Activated naive CD8-positive, alpha-beta T cell treated with anti-CD3 and anti-CD28 coated beads for 36 hours (primary cell): ENCODE measurements at regions not wholly inside any gene's neighbourhood (a gene's known extent, or its start where the extent isn't known, plus 50 kb on each side); places are given as distances from the start of the nearest gene placed in this dataset.

Experiments used
- DNase-seq: peaks from one replicate; pipeline ENCODE4 v3.0.0; 2021
- H3K27ac Mint-ChIP-seq: one replicate; pipeline ENCODE4 v1.8.0; 2022; ENCODE audit warnings: mild to moderate bottlenecking, moderate library complexity, mixed read lengths
- H3K27me3 Mint-ChIP-seq: one replicate; pipeline ENCODE4 v1.8.0; 2022; ENCODE audit warnings: mild to moderate bottlenecking, mixed read lengths
- H3K36me3 Mint-ChIP-seq: one replicate; pipeline ENCODE4 v1.8.0; 2021; ENCODE audit warnings: mild to moderate bottlenecking, mixed read lengths
- H3K4me1 Mint-ChIP-seq: one replicate; pipeline ENCODE4 v1.8.0; 2021; ENCODE audit warnings: mixed read lengths
- H3K4me3 Mint-ChIP-seq: one replicate; pipeline ENCODE4 v1.8.0; 2022; ENCODE audit warnings: mild to moderate bottlenecking, moderate library complexity, mixed read lengths
- H3K9me3 Mint-ChIP-seq: one replicate; pipeline ENCODE4 v1.8.0; 2022; ENCODE audit warnings: mixed read lengths

GRCh38 chr5:34525761-34526160, 130.4 kb upstream of the RAI14 start:
- Mint-ChIP-seq H3K4me1 (peaks cover 2% of the 10 kb centered on the region), H3K27me3 (no peaks in the 10 kb centered on the region), H3K27ac (no peak overlapping the region), H3K9me3 (no peaks in the 10 kb centered on the region), H3K4me3 (no peak overlapping the region), H3K36me3 (no peaks in the 10 kb centered on the region)
- DNase-seq = no peak

DNA sequence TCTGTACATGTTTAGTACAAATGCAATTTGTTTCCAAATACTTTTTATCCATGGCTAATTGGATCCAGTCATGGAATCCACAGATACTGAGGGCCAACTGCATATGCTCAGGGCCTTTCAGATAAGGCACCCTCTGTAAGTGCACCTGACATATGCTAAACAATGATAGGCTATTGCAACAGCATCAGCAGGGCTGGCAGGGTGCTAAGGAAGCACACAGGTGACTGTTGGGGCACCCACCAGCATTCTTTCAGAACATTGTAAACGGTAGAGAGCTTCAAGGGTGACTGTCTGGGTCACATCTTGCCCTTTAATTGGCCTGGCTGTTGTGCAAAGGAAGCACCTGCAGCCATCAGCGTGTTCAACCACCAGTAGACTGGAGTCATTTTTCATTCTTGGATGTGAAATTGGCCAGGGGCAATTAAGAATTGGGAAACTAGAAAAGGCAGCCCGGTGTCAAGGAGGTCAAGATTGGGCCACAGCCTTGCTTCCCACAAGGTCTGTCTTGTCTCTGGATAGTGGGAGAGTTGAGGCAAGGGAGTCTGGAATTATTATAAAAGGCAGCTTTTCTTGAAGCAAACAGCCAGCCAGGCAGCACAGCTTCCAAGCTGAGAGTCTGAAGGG, 129.3 kb upstream of the RAI14 start:
- Mint-ChIP-seq H3K27ac (no peak overlapping the region), H3K9me3 (no peaks in the 10 kb centered on the region), H3K27me3 (no peaks in the 10 kb centered on the region), H3K4me3 (no peak overlapping the region), H3K4me1 (peaks cover 2% of the 10 kb centered on the region), H3K36me3 (no peaks in the 10 kb centered on the region)
- no peak for DNase-seq

GRCh38 chr5:34529581-34530331, 126.4 kb upstream of the RAI14 start:
- no peaks in the 10 kb centered on the region for H3K27me3 Mint-ChIP-seq
- H3K36me3 Mint-ChIP-seq = no peaks in the 10 kb centered on the region
- no peak for DNase-seq
- no peak overlapping the region for H3K4me3 Mint-ChIP-seq
- H3K4me1 Mint-ChIP-seq = peaks cover 12% of the 10 kb centered on the region
- no peak overlapping the region for H3K27ac Mint-ChIP-seq
- no peaks in the 10 kb centered on the region for H3K9me3 Mint-ChIP-seq

DNA sequence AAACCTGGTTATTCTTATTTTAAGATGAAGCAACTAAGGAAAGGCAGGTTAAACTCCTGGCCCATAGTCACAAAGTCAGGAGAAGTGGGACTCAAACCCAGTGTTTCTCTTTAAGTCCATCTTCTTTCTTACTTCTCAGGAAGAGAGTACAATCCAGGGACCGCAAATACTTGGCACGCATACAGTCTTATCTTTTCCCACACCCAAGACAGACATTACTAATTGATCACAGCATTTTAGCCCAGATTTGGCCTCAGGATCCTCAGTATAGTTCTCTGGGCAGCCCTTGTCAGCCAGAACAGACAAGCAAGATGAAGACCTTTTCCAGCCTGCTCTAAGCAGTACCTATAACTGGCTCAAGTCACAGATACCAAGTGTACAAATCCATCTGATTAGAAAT, 125.5 kb upstream of the RAI14 start:
- Mint-ChIP-seq H3K9me3 (no peaks in the 10 kb centered on the region), H3K4me3 (no peak overlapping the region), H3K4me1 (peaks cover 16% of the 10 kb centered on the region), H3K36me3 (no peaks in the 10 kb centered on the region), H3K27me3 (no peaks in the 10 kb centered on the region), H3K27ac (no peak overlapping the region)
- DNase-seq = no peak

DNA sequence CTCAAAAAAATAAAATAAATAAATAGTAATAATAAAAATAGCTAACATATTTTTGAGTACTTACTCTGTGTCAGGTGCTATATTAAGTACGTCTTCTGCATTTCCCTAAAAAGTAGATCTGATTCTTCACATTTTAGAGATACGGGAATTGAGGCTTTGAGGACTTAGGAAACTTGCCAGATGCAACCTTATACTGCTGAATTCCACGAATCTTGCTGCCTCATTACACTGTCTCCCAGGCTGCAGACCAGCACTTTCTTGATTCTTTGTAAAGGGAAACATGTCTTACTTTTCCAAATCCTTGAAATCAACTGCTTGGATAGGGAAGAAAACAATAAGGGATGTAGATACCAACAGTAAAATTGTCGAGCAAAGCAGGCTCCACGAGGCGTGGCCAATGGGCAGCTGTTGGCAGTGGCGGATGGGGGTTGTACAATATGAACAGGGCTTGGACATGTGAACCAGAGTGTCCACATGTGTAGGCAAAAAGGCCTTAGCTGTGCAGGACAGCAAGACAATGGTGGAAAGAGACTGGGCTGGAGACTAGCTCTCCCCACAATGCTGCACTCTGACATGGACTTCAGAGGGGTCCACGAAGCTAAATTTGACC, 124.3 kb upstream of the RAI14 start:
- Mint-ChIP-seq H3K9me3 (no peaks in the 10 kb centered on the region), H3K27ac (no peak overlapping the region), H3K4me1 (peaks cover 21% of the 10 kb centered on the region), H3K36me3 (no peaks in the 10 kb centered on the region), H3K27me3 (no peaks in the 10 kb centered on the region), H3K4me3 (no peak overlapping the region)
- no peak for DNase-seq

GRCh38 chr5:34533582-34534522, 122.3 kb upstream of the RAI14 start:
- no peaks in the 10 kb centered on the region for H3K36me3 Mint-ChIP-seq
- H3K9me3 Mint-ChIP-seq = no peaks in the 10 kb centered on the region
- DNase-seq = no peak
- no peak overlapping the region for H3K4me3 Mint-ChIP-seq
- H3K27ac Mint-ChIP-seq = peak overlapping the region; percentile 50
- peaks cover 2% of the 10 kb centered on the region for H3K27me3 Mint-ChIP-seq
- peaks cover 24% of the 10 kb centered on the region for H3K4me1 Mint-ChIP-seq

DNA sequence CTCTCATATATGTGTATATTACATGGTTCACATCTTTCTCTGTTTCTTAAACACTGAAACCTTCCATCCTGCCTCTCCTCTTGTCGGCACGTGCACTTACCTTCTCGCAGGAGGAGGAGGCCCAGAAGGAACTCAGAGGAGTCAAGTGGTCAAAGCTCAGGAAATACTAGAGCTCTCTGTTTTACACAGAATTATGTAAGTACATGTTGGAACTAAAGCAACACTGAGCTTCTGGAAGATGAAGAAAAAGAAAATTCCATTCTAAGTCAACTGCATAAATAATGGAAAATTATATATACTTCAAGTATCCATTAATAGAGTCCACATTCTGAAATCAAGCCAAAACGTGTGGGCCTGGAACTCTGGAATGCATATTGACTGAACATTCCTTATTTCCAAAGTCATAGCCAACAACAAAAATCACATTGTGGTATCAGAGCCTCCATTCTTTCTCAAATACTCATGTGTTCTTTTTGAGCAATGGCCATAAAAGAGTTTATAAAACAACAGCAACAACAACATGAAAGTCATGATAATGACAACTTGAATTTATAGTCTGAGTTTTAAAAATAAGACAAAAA, 121.5 kb upstream of the RAI14 start:
- Mint-ChIP-seq H3K9me3 (no peaks in the 10 kb centered on the region), H3K36me3 (no peaks in the 10 kb centered on the region), H3K27me3 (peaks cover 10% of the 10 kb centered on the region), H3K4me3 (no peak overlapping the region), H3K27ac (peak overlapping the region; percentile 50), H3K4me1 (peaks cover 24% of the 10 kb centered on the region)
- no peak for DNase-seq

- no peak overlapping the region for H3K4me3 Mint-ChIP-seq
- H3K9me3 Mint-ChIP-seq = no peaks in the 10 kb centered on the region
- peaks cover 24% of the 10 kb centered on the region for H3K4me1 Mint-ChIP-seq
- no peak for DNase-seq
- peaks cover 17% of the 10 kb centered on the region for H3K27me3 Mint-ChIP-seq
- H3K27ac Mint-ChIP-seq = peak overlapping the region; percentile 2
- H3K36me3 Mint-ChIP-seq = no peaks in the 10 kb centered on the region
Measured at GRCh38 chr5:34535433-34535832, 120.7 kb upstream of the RAI14 start.

GRCh38 chr5:34535944-34536623, 120.0 kb upstream of the RAI14 start:
- Mint-ChIP-seq H3K4me1 (peaks cover 24% of the 10 kb centered on the region), H3K36me3 (no peaks in the 10 kb centered on the region), H3K9me3 (no peaks in the 10 kb centered on the region), H3K4me3 (no peak overlapping the region), H3K27me3 (peaks cover 24% of the 10 kb centered on the region), H3K27ac (peak overlapping the region; percentile 2)
- DNase-seq = no peak

DNA sequence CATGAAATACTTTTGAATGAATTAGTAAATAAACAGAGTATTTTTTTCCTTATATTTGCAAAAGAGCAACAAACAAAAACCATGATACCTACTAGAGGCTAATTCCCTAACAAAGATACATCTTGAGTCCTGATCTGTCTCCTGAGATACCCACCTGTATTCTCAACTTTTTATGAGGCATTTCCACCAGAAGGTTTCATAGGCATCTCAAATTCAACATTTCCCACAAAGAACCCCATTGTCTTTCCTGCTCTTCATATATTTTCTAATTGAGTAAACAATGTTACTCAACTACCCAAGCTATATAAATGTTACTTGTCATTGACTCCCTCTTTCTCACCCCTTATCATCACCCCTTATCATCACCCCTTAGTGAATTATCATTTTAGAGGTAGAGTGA, 119.4 kb upstream of the RAI14 start:
- Mint-ChIP-seq H3K27me3 (peaks cover 30% of the 10 kb centered on the region), H3K9me3 (no peaks in the 10 kb centered on the region), H3K36me3 (no peaks in the 10 kb centered on the region), H3K4me3 (no peak overlapping the region), H3K4me1 (peaks cover 24% of the 10 kb centered on the region), H3K27ac (no peak overlapping the region)
- DNase-seq = no peak

GRCh38 chr5:34538026-34538672, 118.0 kb upstream of the RAI14 start:
- Mint-ChIP-seq H3K36me3 (no peaks in the 10 kb centered on the region), H3K27me3 (peaks cover 41% of the 10 kb centered on the region), H3K4me3 (no peak overlapping the region), H3K4me1 (peaks cover 28% of the 10 kb centered on the region), H3K9me3 (no peaks in the 10 kb centered on the region), H3K27ac (no peak overlapping the region)
- DNase-seq = peak; percentile 22

GRCh38 chr5:34539183-34539582, 116.9 kb upstream of the RAI14 start:
- peaks cover 2% of the 10 kb centered on the region for H3K36me3 Mint-ChIP-seq
- H3K9me3 Mint-ChIP-seq = peaks cover 7% of the 10 kb centered on the region
- DNase-seq = no peak
- H3K4me1 Mint-ChIP-seq = peaks cover 19% of the 10 kb centered on the region
- H3K27ac Mint-ChIP-seq = no peak overlapping the region
- peaks cover 46% of the 10 kb centered on the region for H3K27me3 Mint-ChIP-seq
- no peak overlapping the region for H3K4me3 Mint-ChIP-seq

- H3K27me3 Mint-ChIP-seq = peaks cover 46% of the 10 kb centered on the region
- no peak for DNase-seq
- peaks cover 15% of the 10 kb centered on the region for H3K9me3 Mint-ChIP-seq
- peaks cover 2% of the 10 kb centered on the region for H3K36me3 Mint-ChIP-seq
- peaks cover 7% of the 10 kb centered on the region for H3K4me1 Mint-ChIP-seq
- H3K4me3 Mint-ChIP-seq = no peak overlapping the region
- no peak overlapping the region for H3K27ac Mint-ChIP-seq
Measured at GRCh38 chr5:34541067-34541466, 115.1 kb upstream of the RAI14 start.

DNA sequence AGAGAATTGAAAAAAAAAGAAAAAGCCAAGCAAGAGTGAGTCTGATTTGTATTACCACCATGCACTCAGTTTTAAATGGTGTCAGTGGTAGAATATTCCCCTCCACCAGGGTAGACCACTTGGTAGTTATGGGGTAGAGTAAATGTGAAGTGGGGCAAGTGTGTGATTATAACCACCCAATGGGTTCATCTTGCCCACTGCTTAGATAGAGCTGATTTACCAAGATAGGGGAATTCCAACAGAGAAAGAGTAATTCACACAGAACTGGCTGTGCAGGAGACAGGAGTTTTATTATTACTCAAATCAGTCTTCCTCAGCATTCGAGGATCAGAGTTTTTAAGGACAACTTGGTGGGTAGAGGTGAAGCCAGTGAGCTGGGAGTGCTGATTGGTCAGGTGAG, 113.3 kb upstream of the RAI14 start:
- Mint-ChIP-seq H3K27me3 (peaks cover 46% of the 10 kb centered on the region), H3K36me3 (peaks cover 2% of the 10 kb centered on the region), H3K27ac (no peak overlapping the region), H3K4me3 (no peak overlapping the region), H3K4me1 (peaks cover 4% of the 10 kb centered on the region), H3K9me3 (peaks cover 20% of the 10 kb centered on the region)
- DNase-seq = no peak
